ENCODE measurements at regions not wholly inside any gene's neighbourhood (a gene's known extent, or its start where the extent isn't known, plus 50 kb on each side); places are given as distances from the start of the nearest gene placed in this dataset.

DNA sequence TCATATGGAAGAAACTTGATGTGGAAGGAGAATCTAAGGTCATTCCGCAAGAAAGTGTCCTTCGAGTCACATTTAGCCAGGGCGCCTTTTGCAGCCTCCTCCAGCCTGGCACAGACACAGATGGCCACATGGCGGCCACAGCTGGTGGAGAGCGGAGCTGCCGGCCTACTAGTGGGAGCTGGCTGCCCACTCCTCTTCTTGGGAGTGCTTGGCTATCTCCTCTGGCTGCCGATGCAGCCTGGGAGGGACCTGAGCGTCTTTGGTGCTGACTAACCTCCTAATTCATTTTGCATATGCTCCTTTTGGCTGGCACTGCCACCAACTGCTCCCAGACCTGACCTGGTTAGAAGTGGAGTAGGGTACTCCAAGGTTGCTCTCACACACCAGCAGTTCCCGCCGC is 199.3 kb upstream of the MYT1L start:
- H3K9me1 ChIP-seq (ENCODE audit: control insufficient read depth, insufficient read depth, low read length) = no peaks in the 10 kb centered on the region
- ChIA-PET CTCF (ENCODE audit: low intra/inter-chr PET ratio) (no interaction called here), POLR2A (no interaction called here)
- no TSS peak for BruUV-seq (replicated peaks)
- H3K36me3 ChIP-seq (ENCODE audit: control insufficient read depth, insufficient read depth, low read length) = no peaks in the 10 kb centered on the region
- DNase-seq (ENCODE audit: extremely low read depth in 1 of 4, low spot score in 3 of 4) (no peak), ATAC-seq (no peak; the same call in 2 of the 3 replicates), FAIRE-seq (no peak)
- no peaks in the 10 kb centered on the region for H4K20me1 ChIP-seq (replicated peaks; ENCODE audit: control insufficient read depth, insufficient read depth, low read length)
- H3K79me2 ChIP-seq (ENCODE audit: control insufficient read depth, insufficient read depth, low read length) = no peaks in the 10 kb centered on the region
- no peak overlapping the region for H3K4me3 ChIP-seq
- TF ChIP-seq PRMT5 (CRISPR knock-in tag; IDR thresholded peaks at IDR 0.05) = no peak
- TF ChIP-seq CHD1 (IDR thresholded peaks at IDR 0.05; ENCODE audit: low read length) = no peak
- no peak for TF ChIP-seq E2F3 (CRISPR knock-in tag; IDR thresholded peaks at IDR 0.05)
- no peak for TF ChIP-seq HNRNPK (IDR thresholded peaks at IDR 0.05; ENCODE audit: low read depth, low read length, poor library complexity, severe bottlenecking)
- TF ChIP-seq SNIP1 (IDR thresholded peaks at IDR 0.05; ENCODE audit: low read depth) = no peak
- TF ChIP-seq ZNF436 (CRISPR knock-in tag; IDR thresholded peaks at IDR 0.05) = no peak
- no peak for TF ChIP-seq HBP1 (CRISPR knock-in tag; IDR thresholded peaks at IDR 0.05)
- no peak for TF ChIP-seq KDM5B (IDR thresholded peaks at IDR 0.05; ENCODE audit: insufficient replicate concordance, low read depth, low read length)
- no peak for TF ChIP-seq RBFOX2 (IDR thresholded peaks at IDR 0.05; ENCODE audit: low read depth, low read length)
- TF ChIP-seq SIN3B (IDR thresholded peaks at IDR 0.05; ENCODE audit: low read depth) = no peak
- TF ChIP-seq ILF3 (IDR thresholded peaks at IDR 0.05; ENCODE audit: borderline replicate concordance) = no peak
- H3K27ac ChIP-seq (ENCODE audit: extremely low read depth, low read depth, low read length) = no peak overlapping the region
- in situ Hi-C loops (cut with MboI) = no loop called here
- no peaks in the 10 kb centered on the region for H3K4me1 ChIP-seq (replicated peaks in 1 of 2; ENCODE audit: control insufficient read depth in 2 of 2, insufficient read depth in 2 of 2, low read length in 2 of 2)
- H3K27me3 ChIP-seq (ENCODE audit: control insufficient read depth in 2 of 2, insufficient read depth in 2 of 2, low read length in 2 of 2) = peaks cover 4 to 17% of the 10 kb centered on the region in 2 experiments; a peak in 4 of 5 replicates
- H3K4me2 ChIP-seq (ENCODE audit: insufficient read depth, low read length) = no peak overlapping the region
- no peak overlapping the region for H2AFZ ChIP-seq (ENCODE audit: low read depth, low read length)
- H3K9ac ChIP-seq (ENCODE audit: insufficient read depth in 1 of 2, low read depth in 2 of 2, low read length in 2 of 2) = no peak overlapping the region
- whole genome bisulfite sequencing (ENCODE audit: insufficient coverage, low coverage, missing lambda C conversion rate) = 0% methylated on average over 10 of the region's 10 CpGs
- intact Hi-C loops (cut with micrococcal nuclease) = no loop called here
- H3K9me3 ChIP-seq (replicated peaks; ENCODE audit: control insufficient read depth, insufficient read depth, low read depth, low read length) = no peaks in the 10 kb centered on the region

Measured in K562 (cell line).